HFFc6 (cell line): ENCODE measurements at regions not wholly inside any gene's neighbourhood (a gene's known extent, or its start where the extent isn't known, plus 50 kb on each side); places are given as distances from the start of the nearest gene placed in this dataset.

Source experiments
- DNase-seq: peaks from one replicate; pipeline ENCODE4 v3.0.0-alpha.2; 2018
- H3K27ac Mint-ChIP-seq: 2 replicates; pipeline ENCODE4 v1.8.0; 2020; ENCODE audit warnings: mild to moderate bottlenecking, mixed read lengths
- H3K27me3 Mint-ChIP-seq: 2 replicates; pipeline ENCODE4 v1.8.0; 2021; ENCODE audit warnings: mild to moderate bottlenecking, moderate library complexity, mixed read lengths; ENCODE audit not compliant: insufficient read depth
- H3K36me3 Mint-ChIP-seq: 2 replicates; pipeline ENCODE4 v1.8.0; 2021; ENCODE audit warnings: low read depth, mixed read lengths
- H3K4me1 Mint-ChIP-seq: 2 replicates; pipeline ENCODE4 v1.8.0; 2020; ENCODE audit warnings: low read depth, mixed read lengths
- H3K4me3 Mint-ChIP-seq: 2 replicates; pipeline ENCODE4 v1.8.0; 2020; ENCODE audit warnings: mild to moderate bottlenecking, moderate library complexity, mixed read lengths
- H3K9me3 Mint-ChIP-seq: 2 replicates; pipeline ENCODE4 v1.8.0; 2020; ENCODE audit warnings: mild to moderate bottlenecking, mixed read lengths
- TF ChIP-seq, protein P1 (sequence below): fragments of 200-600 bp; sonication (generic); IDR thresholded peaks from 2 replicates; pipeline ENCODE4 v1.5.0; 2021; ENCODE audit warnings: antibody characterized with exemption, mild to moderate bottlenecking

DNA sequence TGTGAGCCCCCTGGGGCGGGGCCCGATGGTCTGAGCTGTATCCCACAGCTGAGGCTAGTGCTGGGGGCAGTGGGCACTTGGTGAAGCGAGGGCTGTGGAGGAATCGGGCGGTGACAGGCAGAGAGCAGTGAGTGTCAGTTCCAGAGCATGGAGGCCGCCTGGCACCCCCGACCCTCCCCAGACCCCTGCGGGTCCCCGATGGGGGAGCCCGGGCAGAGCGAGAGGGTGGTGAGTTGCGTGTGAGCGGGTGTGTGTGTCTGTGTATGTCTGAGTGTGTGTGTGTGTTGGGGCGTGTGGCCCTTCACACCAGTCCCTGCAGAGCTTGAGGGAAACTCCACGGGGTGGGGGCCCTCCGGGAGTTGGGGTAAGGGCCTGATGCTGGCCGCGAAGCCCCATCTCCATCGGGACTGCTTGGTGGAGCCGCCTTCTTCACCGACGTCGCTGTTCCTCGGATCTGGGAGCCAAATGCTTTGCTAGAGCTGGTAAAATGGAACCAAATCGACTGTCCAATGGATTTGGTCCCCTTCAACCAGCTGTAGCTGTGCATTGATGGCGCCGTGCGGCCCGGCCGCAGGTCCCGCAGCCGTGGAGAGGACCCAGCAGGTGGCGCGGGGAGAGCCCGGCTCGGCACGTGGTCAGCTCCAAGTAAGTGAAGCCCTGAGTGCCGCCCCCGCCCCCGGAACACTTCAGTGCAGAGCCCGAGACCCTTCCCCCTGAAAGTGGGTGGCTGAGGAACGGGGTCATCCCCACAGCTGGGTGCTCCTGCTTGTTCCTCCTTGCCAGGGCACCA lies 77.7 kb upstream of the SLCO4A1 start:
- Mint-ChIP-seq H3K4me1 (no peaks in the 10 kb centered on the region), H3K27me3 (peaks cover 35% of the 10 kb centered on the region), H3K36me3 (no peaks in the 10 kb centered on the region), H3K9me3 (no peaks in the 10 kb centered on the region), H3K27ac (no peak overlapping the region), H3K4me3 (no peak overlapping the region)
- DNase-seq = no peak
- TF ChIP-seq, protein P1, sequence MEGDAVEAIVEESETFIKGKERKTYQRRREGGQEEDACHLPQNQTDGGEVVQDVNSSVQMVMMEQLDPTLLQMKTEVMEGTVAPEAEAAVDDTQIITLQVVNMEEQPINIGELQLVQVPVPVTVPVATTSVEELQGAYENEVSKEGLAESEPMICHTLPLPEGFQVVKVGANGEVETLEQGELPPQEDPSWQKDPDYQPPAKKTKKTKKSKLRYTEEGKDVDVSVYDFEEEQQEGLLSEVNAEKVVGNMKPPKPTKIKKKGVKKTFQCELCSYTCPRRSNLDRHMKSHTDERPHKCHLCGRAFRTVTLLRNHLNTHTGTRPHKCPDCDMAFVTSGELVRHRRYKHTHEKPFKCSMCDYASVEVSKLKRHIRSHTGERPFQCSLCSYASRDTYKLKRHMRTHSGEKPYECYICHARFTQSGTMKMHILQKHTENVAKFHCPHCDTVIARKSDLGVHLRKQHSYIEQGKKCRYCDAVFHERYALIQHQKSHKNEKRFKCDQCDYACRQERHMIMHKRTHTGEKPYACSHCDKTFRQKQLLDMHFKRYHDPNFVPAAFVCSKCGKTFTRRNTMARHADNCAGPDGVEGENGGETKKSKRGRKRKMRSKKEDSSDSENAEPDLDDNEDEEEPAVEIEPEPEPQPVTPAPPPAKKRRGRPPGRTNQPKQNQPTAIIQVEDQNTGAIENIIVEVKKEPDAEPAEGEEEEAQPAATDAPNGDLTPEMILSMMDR = no peak

DNA sequence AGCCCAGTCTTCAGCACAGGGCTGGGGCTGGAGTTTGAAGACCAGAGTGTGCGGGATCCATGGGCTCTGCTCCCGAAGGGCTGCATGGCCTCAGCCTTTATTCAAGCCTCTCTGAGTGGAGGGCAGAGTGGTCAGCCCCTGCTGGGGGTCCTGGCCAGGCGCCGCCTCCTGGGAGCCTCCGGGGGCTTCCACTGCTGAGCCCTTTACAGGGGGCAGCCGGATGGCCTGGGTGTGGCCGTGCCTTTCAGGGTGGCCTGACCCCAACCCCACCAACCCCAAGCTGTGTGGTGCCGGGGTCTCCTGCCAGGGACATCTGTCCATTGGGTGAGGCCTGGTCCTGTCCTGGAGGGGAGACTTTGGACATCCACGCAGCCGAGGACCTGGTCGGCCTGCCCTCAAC lies 76.0 kb upstream of the SLCO4A1 start:
- no peaks in the 10 kb centered on the region; the same call in 1 of the 2 replicates for H3K9me3 Mint-ChIP-seq
- no peak overlapping the region for H3K4me3 Mint-ChIP-seq
- no peaks in the 10 kb centered on the region for H3K4me1 Mint-ChIP-seq
- H3K36me3 Mint-ChIP-seq = no peaks in the 10 kb centered on the region
- no peak overlapping the region for H3K27ac Mint-ChIP-seq
- TF ChIP-seq, protein P1 = no peak
- peaks cover 23% of the 10 kb centered on the region for H3K27me3 Mint-ChIP-seq
- no peak for DNase-seq

DNA sequence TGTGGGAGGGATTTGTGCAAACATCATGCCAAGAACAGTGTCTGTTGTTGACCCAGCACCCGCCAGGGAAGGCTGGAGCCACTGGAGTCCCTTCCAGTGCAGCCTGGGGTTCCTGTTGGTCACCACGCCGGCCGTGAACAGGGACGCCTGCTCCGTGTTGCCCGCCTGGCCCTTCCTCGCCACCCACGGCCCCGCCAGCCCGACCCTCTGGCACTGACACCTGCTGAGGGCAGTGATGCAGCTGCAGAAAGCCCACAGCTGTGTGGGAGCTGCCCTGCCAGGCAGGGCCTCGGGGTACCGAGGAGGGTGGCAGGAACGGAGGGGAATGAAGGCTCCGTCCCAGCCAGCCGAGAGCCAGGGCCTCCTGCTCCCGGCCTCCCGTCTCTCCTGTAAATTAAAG lies 75.5 kb upstream of the SLCO4A1 start:
- Mint-ChIP-seq H3K36me3 (no peaks in the 10 kb centered on the region), H3K4me1 (no peaks in the 10 kb centered on the region), H3K4me3 (no peak overlapping the region), H3K9me3 (no peaks in the 10 kb centered on the region; the same call in 1 of the 2 replicates), H3K27ac (no peak overlapping the region), H3K27me3 (peaks cover 18% of the 10 kb centered on the region)
- TF ChIP-seq, protein P1 = no peak
- DNase-seq = no peak

DNA sequence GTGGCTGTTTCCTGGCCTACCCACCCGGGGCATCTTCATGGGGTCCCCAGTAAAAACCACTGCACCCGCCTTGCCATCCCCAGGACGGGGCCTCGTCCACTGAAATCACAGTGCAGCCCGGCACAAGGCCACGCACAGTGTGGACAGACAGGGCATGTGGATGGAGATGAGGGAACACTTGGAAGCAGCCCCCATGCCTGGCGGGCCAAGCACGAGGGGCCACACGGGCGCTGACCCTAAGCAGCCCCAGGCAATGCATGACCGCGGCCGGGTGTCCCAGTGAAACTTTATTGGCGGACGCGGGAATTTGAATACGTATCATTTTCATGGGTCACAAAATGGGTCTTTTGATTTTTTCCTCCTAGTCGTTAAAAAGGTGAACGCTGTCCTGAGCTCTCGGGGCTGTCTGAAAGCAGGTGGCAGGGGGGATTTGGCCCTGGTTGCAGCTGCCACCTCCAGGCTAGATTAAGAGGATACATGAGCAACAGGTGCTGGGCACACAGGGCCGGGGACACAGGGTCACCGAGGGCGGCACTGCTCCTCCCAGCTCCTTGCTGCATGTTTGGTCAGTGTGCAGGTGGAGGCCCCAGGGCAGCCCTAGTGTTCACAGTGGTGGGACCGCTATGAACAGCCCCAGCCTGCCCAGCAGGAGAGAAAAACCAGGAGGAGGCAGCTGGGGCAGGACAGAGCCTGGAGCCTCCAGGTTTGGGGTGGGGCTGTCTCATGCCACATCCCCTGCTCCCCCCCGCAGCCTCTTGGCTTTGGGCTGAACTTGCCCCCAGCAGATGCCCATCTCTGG lies 74.9 kb upstream of the SLCO4A1 start:
- no peak for DNase-seq
- Mint-ChIP-seq H3K9me3 (no peaks in the 10 kb centered on the region; the same call in 1 of the 2 replicates), H3K36me3 (no peaks in the 10 kb centered on the region), H3K27me3 (peaks cover 17% of the 10 kb centered on the region), H3K4me3 (no peak overlapping the region), H3K27ac (no peak overlapping the region), H3K4me1 (no peaks in the 10 kb centered on the region)
- TF ChIP-seq, protein P1 = no peak

DNA sequence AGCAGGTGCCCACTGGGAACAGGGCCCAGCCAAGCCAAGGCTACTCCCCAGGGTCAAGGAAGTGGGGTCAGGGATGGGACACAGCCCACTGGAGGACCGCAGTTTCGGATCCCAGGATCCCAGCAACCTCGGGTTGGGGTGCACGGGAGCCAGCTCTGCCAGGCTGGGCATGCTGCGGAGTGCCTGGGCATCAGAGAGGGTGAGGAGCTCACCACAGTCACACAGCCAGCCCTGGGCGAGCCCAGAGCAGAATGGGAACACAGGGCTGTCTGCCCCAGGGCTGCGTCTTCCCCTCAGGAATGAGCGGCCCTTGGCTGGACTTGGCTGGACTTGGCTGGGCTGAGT lies 74.3 kb upstream of the SLCO4A1 start:
- Mint-ChIP-seq H3K27me3 (peaks cover 20% of the 10 kb centered on the region), H3K27ac (no peak overlapping the region), H3K9me3 (no peaks in the 10 kb centered on the region; the same call in 1 of the 2 replicates), H3K4me1 (no peaks in the 10 kb centered on the region), H3K4me3 (no peak overlapping the region), H3K36me3 (no peaks in the 10 kb centered on the region)
- DNase-seq = no peak
- TF ChIP-seq, protein P1 = no peak
